Activated naive CD4-positive, alpha-beta T cell treated with Interleukin-2 at 50 U/mL for 16 hours (primary cell): ENCODE measurements at regions not wholly inside any gene's neighbourhood (a gene's known extent, or its start where the extent isn't known, plus 50 kb on each side); places are given as distances from the start of the nearest gene placed in this dataset.
"Not testable (repeated sequence)": the region's sequence is repeated elsewhere in the genome, so short reads cannot be mapped to it uniquely, and the experiment has no call there.

Source experiments
- DNase-seq: peaks from one replicate; pipeline ENCODE4 v3.0.0-alpha.2; 2020

- DNase-seq, result no peak
Measured at GRCh38 chr5:39779831-39780230, 355.1 kb upstream of the DAB2 start.

DNA sequence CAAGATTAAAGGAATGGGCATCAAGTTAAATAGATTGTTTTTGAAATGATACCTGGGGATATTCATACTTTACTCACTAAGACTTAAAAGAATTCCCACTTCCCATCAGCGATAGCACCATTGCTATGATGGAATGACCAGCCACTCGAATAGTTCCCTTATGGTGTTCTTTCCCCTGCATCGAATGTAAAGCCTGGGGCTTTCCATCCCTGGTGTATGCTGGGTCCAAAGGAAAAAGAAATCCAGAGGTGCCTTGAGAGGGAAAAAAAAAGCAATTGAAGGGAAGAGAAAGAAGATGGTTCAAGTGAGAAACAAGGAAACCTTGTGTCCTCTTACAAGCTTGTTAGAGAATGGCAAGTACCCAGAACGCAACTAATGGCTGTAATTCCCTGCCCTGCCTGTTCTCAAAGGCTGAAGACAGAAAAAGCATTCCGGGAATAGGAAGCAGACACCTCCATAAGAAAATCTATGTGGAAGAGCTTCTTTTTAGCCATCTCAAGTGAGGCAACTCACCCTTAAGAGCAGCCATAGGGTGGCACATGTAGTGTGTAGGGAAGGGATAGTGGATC is 351.1 kb upstream of the DAB2 start:
- DNase-seq, result no peak

GRCh38 chr5:39775086-39775796 is 350.5 kb upstream of the DAB2 start:
- no peak for DNase-seq

GRCh38 chr5:39774605-39775004 is 349.8 kb upstream of the DAB2 start:
- DNase-seq, result no peak

DNA sequence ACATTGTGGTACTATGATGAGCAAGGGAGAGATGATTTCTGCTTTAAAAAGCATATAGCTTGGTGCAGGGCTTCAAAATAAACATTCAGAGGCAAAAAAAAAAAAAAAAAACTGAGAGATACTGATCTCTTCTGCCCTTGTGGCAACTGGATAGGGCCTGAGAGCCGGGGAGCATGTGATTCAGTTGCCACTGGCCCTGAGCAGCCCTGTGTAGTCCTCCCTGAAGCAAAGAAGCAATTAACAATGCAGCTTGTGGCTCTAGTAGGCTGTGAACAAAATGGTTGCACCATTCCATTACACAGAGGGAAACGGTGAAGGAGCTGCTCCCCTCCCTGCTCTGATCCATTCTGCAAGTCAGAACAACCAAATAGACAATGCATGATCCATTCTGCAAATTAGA is 347.5 kb upstream of the DAB2 start:
- no peak for DNase-seq

GRCh38 chr5:39767916-39768315 is 343.1 kb upstream of the DAB2 start:
- DNase-seq, result no peak

DNA sequence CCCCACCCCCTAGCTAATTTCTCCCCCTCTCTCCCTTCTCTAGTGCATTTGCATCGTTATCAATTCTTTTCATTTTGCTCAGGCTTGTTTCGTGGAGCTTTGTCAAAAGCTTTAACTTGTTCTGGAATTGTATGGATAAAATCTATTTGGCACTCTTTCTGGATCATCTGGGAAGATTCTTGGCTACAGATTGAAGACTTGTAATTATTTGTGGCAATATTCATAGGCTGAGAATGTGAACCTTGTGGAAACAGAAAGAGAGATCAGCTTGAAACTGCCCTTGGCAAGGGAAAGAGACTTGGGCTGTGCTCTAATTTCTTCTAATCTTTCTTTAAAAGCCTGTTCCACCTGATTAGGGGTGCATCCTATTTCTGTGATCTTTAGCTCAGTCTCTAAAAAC is 340.6 kb upstream of the DAB2 start:
- no peak for DNase-seq

DNA sequence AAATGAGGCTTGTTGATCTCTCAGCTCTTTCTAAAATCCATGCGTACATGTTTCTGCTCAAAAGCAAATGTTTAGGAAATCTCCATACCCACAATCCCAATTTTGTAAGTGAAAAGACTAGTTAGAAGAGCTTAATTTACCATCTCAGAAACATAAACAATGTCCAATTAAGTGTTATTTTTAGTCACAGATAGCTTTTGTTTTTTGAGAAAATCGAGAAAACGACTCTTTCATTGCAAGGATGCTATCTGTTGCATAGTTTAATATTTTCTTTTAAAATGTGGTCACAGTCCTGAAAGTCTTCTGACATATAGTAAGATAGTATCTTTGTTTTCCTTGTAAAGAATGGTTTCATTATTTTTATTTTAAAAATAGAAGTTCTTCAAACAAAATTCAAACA is 338.0 kb upstream of the DAB2 start:
- no peak for DNase-seq

GRCh38 chr5:39761199-39761950 is 336.6 kb upstream of the DAB2 start:
- no peak for DNase-seq

DNA sequence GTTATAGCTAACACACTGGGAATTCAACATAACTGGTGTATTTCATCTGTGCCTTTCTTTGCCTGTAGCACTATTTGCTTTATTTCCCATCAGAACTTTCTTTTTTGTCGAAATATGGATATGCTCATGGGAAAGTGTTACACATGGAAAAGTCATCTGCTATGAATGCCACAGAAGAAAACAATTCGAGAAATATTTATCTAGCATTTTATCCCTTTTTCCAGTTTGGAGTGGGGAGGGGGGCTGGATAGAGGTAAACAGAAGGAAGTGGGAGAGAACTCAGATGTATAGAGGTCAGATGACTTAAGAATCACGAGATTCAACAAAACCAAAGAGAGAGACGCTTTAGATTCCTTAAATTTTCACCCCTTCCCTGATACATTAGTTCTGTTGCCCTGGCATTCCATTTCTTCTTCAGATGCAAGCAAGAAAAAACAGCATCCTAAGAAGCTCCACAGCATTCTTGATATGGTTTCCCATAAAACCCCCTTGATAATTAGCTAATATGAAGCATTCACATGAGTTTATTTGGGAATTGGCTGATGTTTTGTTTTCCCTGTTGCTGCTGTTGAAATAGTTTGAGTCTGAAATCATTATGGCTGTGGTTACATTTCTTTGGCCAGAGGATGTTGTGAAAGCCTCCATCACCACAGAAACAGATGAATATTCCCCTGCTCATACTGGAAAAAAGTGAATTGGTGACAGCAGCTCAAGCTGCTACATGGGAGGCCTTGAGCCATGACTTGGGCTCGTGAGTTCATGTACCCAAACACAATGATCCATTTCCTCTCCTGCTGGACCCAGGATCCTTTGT is 335.8 kb upstream of the DAB2 start:
- no peak for DNase-seq

- no peak for DNase-seq
Measured at GRCh38 chr5:39759701-39760100, 334.9 kb upstream of the DAB2 start.

GRCh38 chr5:39758426-39758825 is 333.6 kb upstream of the DAB2 start:
- no peak for DNase-seq

DNA sequence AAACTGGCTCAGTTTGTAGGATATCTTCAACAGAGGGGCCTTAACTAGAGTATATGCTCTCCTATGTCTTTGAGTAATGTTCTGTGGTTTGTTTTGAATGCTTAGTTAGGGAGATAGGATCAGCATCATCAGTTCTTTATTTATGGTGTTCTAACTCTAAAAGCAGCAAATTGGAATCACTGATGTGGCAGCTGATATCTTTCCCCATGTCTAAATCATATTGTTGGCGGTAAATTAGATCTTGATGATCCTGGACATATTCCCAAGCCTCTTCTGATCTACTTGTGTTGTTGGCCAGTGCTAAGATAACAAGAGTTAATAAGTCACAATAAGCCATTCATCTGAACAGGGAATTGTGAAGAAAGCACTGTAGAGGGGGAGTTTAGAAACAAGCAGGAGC is 332.4 kb upstream of the DAB2 start:
- no peak for DNase-seq

GRCh38 chr5:39755986-39756385 is 331.2 kb upstream of the DAB2 start:
- DNase-seq, result no peak

- no peak for DNase-seq
Measured at GRCh38 chr5:39755452-39755851, 330.7 kb upstream of the DAB2 start.

GRCh38 chr5:39753747-39754146 is 329.0 kb upstream of the DAB2 start:
- not testable (repeated sequence) for DNase-seq

- no peak for DNase-seq
Measured at GRCh38 chr5:39750661-39751060, 325.9 kb upstream of the DAB2 start.

DNA sequence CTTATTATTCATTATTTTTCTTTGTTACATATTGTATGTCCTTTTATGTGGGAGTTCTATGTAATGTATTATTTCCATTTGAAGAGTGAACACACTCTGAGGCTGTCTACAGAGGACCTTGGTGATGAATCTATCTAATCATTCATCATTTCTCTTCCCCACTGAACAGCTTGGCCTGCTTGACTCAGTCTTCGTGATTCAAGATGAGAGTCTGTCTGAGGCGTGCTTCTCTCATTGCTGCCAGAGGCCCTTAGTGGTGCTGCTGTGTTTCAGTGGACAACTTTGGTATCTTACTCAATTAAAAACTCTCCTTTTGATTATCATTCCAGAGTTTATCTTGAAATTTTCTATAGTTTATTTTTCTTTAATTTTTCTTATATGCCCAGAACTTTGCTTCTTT is 318.1 kb upstream of the DAB2 start:
- no peak for DNase-seq

DNA sequence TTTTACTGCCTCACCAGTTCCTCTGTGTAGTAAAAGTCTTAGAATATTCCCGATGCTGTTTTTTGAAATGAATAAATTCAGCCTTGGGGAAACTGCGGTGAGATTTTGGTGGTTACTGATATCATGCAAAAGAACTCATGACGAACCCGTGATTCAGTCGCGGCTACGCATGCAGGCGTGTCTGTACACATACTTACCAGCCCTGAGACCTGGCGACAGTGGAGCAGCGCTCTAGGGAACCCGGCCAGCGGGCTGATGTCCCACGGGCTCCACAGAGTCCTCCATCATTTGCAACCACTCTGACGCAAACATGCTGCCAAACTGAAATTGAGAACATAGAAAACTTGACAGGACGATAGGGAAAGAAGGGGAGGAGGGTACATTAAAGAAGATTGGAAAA is 315.6 kb upstream of the DAB2 start:
- DNase-seq, result no peak

GRCh38 chr5:39732166-39732565 is 307.4 kb upstream of the DAB2 start:
- DNase-seq, result no peak

DNA sequence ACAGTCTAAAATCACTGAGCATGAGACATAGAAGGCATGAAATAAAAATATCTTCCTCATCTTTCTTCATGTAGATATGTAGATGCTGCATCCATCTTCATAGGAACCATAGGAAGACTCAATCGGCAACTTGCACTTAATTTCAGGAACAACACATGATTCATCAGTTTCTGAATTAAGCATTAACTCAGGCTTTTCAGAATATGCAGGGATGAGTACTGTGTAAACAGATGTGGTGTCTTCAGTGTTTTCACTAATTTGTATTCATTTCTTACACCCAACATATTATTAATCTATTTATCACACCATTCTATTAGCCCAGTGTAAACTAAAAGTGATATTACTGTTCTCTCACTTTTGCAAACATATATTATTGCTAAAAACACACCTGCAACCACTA is 305.9 kb upstream of the DAB2 start:
- no peak for DNase-seq

- DNase-seq, result no peak
Measured at GRCh38 chr5:39730006-39730405, 305.2 kb upstream of the DAB2 start.

DNA sequence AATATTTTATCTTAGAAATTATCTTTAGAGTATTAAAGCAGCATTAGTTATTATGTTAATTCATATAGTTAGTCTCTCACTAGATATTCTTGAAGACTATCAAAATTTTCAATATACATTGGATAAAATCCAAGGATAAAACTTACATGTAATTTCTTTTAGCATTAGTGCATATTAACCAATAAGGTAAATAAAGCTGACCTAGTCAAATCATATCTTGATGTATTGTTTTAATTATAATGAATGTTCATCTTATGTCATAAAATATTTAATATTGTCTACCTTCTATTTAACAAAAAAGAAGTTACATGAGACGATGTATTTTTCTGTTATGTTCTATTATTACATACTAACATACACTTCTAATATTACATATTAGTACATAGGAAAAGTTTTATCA is 301.7 kb upstream of the DAB2 start:
- DNase-seq, result no peak

DNA sequence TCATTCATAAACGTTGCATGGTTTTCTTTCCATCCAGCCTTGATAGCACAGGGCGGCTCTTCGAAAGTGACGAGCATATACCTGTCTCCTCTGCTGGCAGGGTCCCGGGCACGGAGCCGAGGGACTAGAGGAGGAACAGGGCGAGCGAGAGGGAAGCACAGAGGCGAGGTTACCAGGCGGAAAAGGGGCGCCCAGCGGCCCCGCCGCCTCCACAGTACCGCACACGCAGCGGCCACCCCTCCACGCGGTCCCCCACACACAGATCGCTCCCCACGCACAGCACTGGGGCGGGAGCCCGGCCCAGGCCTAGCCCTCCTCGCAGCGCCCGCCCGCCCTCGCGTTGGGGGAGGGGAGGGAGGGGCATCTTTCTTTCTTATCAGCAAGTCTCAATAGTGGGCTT is 296.6 kb upstream of the DAB2 start:
- no peak for DNase-seq
